C4-2B (cell line): ENCODE measurements at regions not wholly inside any gene's neighbourhood (a gene's known extent, or its start where the extent isn't known, plus 50 kb on each side); places are given as distances from the start of the nearest gene placed in this dataset.

Experiments
- H3K27ac ChIP-seq: fragments of 450-650 bp; 2 replicates; pipeline ENCODE4 v1.5.1; 2017
- ZFX ChIP-seq: fragments of 450-650 bp; IDR thresholded peaks from 2 replicates; pipeline ENCODE4 v1.6.1; 2017
- TF ChIP-seq, protein P1 (sequence below): fragments of 450-650 bp; conservative IDR thresholded peaks from 2 replicates; pipeline ENCODE4 v1.5.1; 2017; ENCODE audit warnings: mild to moderate bottlenecking

DNA sequence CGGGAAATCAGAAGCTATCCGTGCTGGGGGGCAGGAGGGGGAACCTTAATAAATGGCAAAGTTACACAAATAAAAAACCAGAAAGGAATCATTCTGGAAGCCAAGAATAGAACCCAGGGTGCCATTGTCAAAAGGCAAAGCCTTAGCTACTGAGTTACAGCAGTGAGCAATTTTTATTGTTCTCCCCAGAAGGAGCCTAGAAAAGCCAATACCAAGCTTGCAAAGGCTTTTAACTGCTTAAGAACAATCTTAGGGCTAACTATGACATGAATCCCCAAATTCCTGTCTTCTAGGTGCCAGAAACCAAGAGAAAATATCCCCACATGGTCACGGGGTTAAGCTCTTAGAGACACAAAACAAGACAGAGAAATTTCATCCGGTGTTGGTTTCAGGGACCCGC is 482.7 kb downstream of the CCSER2 start:
- no peak overlapping the region for H3K27ac ChIP-seq
- no peak for TF ChIP-seq ZFX
- TF ChIP-seq, protein P1, sequence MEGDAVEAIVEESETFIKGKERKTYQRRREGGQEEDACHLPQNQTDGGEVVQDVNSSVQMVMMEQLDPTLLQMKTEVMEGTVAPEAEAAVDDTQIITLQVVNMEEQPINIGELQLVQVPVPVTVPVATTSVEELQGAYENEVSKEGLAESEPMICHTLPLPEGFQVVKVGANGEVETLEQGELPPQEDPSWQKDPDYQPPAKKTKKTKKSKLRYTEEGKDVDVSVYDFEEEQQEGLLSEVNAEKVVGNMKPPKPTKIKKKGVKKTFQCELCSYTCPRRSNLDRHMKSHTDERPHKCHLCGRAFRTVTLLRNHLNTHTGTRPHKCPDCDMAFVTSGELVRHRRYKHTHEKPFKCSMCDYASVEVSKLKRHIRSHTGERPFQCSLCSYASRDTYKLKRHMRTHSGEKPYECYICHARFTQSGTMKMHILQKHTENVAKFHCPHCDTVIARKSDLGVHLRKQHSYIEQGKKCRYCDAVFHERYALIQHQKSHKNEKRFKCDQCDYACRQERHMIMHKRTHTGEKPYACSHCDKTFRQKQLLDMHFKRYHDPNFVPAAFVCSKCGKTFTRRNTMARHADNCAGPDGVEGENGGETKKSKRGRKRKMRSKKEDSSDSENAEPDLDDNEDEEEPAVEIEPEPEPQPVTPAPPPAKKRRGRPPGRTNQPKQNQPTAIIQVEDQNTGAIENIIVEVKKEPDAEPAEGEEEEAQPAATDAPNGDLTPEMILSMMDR = no peak

GRCh38 chr10:84818961-84819360 is 490.6 kb downstream of the CCSER2 start:
- H3K27ac ChIP-seq = no peak overlapping the region
- TF ChIP-seq ZFX = no peak
- TF ChIP-seq, protein P1 = no peak

DNA sequence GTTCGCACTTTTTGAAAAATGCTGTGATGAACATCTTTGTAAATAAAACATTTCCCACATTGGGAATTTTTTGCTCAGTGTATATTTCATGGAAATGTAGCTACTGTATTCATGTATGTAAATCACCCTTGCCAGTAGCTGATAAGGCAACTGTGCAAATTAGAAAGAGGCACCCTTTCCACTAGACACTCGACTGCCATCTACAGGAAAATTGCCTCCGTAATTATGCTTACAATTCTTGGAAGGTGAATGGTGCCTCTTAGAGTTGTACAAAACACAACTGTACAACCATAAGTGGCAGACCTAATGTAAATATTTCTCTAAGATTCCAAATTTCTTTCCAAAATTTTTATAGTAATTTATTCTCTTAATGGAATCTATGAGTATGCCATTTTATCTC is 491.7 kb downstream of the CCSER2 start:
- no peak for TF ChIP-seq ZFX
- TF ChIP-seq, protein P1 = peak; percentile 46

DNA sequence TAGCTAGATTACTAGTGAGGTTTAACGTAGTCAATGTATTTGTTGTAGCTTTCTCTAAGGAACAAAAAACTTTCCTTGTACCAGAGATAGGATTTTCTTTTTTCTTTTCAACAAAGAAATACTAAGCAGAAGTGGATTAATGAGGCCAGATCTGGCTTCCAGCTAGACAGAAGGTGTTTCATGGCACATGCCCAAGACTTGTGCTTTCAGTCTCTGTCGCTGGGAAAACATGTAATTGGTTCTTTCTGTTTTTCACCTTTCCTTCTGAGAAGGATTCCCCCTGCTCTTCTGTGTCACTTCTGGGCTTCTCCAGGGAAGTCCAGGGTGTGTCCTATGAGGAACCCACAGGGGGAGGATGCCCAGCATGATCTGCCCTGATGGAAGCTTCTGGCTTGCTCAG is 492.2 kb downstream of the CCSER2 start:
- TF ChIP-seq, protein P1 = no peak
- no peak for TF ChIP-seq ZFX
- no peak overlapping the region for H3K27ac ChIP-seq

More for the DNA sequence above, 491.7 kb downstream of the CCSER2 start:
- no peak overlapping the region for H3K27ac ChIP-seq

- H3K27ac ChIP-seq = no peak overlapping the region
- no peak for TF ChIP-seq ZFX
- TF ChIP-seq, protein P1 = no peak
Measured at GRCh38 chr10:84822931-84823630, 494.7 kb downstream of the CCSER2 start.

GRCh38 chr10:84824525-84824924 is 496.1 kb downstream of the CCSER2 start:
- H3K27ac ChIP-seq = no peak overlapping the region
- TF ChIP-seq, protein P1 = no peak
- no peak for TF ChIP-seq ZFX

DNA sequence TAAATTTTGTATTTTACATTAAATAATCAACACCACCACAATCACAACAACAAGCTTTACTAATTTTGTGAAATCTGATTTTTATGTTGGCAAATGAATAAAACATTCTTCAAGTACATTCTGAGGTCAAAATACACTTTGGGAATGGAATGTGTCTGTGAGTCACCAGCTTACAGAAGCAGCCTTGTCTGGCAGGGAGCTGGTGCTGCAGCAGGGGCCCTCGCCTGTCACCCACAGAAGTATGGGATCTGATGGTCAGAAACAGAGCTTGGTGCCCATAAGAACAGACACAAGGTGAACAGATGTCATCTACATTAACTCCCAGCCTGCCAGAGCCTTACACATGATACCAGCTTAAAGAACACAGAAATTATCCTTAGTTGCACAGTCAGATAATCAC is 496.9 kb downstream of the CCSER2 start:
- H3K27ac ChIP-seq = no peak overlapping the region
- TF ChIP-seq ZFX = no peak
- TF ChIP-seq, protein P1 = no peak
